GM18909 (cell line): ENCODE measurements at regions not wholly inside any gene's neighbourhood (a gene's known extent, or its start where the extent isn't known, plus 50 kb on each side); places are given as distances from the start of the nearest gene placed in this dataset.

Experiments
- ATAC-seq: cut with Tn5 transposase; IDR thresholded peaks from one replicate; pipeline ENCODE4 v1.9.1; 2021; ENCODE audit warnings: mild to moderate bottlenecking; ENCODE audit not compliant: unreplicated experiment, poor library complexity

GRCh38 chr17:79429864-79430494 is 180.9 kb downstream of the RBFOX3 start:
- no peak for ATAC-seq

GRCh38 chr17:79428988-79429387 is 181.9 kb downstream of the RBFOX3 start:
- ATAC-seq = no peak

- ATAC-seq = no peak
These were observed 183.0 kb downstream of the RBFOX3 start for GRCh38 chr17:79427621-79428539.

- no peak for ATAC-seq
These were observed 185.2 kb downstream of the RBFOX3 start for GRCh38 chr17:79425686-79426085.

- no peak for ATAC-seq
These were observed 186.2 kb downstream of the RBFOX3 start for GRCh38 chr17:79424471-79425185.

- ATAC-seq = no peak
These were observed 186.9 kb downstream of the RBFOX3 start for GRCh38 chr17:79423811-79424465.

- ATAC-seq = no peak
These were observed 188.6 kb downstream of the RBFOX3 start for GRCh38 chr17:79422236-79422635.

GRCh38 chr17:79420318-79421243 is 190.3 kb downstream of the RBFOX3 start:
- no peak for ATAC-seq

GRCh38 chr17:79417476-79417988 is 193.3 kb downstream of the RBFOX3 start:
- no peak for ATAC-seq

GRCh38 chr17:79415909-79416308 is 194.9 kb downstream of the RBFOX3 start:
- ATAC-seq = no peak

- no peak for ATAC-seq
These were observed 195.5 kb downstream of the RBFOX3 start for GRCh38 chr17:79415365-79415764.

GRCh38 chr17:79414793-79415211 is 196.0 kb downstream of the RBFOX3 start:
- no peak for ATAC-seq

- no peak for ATAC-seq
These were observed 196.6 kb downstream of the RBFOX3 start for GRCh38 chr17:79414063-79414792.

- ATAC-seq = no peak
These were observed 197.2 kb downstream of the RBFOX3 start for GRCh38 chr17:79413611-79414010.

GRCh38 chr17:79412886-79413390 is 197.9 kb downstream of the RBFOX3 start:
- ATAC-seq = no peak

- ATAC-seq = no peak
These were observed 198.7 kb downstream of the RBFOX3 start for GRCh38 chr17:79412110-79412509.

GRCh38 chr17:79411419-79411818 is 199.4 kb downstream of the RBFOX3 start:
- ATAC-seq = no peak

GRCh38 chr17:79410681-79411080 is 200.2 kb downstream of the RBFOX3 start:
- ATAC-seq = no peak
